ENCODE measurements at regions not wholly inside any gene's neighbourhood (a gene's known extent, or its start where the extent isn't known, plus 50 kb on each side); places are given as distances from the start of the nearest gene placed in this dataset.

DNA sequence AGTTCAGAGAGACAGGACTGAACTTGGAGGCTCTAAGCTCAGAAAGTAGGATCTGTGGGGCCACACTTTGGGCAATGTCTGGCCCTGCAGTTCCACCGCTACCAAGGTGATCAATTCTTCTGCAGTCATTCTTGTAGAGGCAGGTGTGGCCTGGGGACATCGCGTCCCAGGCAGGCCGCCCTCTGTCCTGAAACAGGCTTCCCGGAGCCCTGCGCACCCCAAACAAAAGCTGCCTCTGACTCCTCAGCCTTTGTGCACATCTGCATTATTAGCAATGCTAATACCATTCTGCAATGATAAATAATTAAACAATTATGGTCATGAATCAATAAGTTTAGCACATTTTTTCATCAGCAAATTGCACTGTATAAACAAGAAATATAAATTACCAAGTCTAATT, 160.2 kb downstream of the URI1 start:
- Histone ChIP-seq H3K4me3 (no peak overlapping the region), H3K36me3 (no peaks in the 10 kb centered on the region), H3K27ac (no peak overlapping the region), H3K9me3 (no peaks in the 10 kb centered on the region), H3K27me3 (peaks cover 0 to under 1% of the 10 kb centered on the region in 2 donors), H3K4me1 (no peaks in the 10 kb centered on the region)
- DNase-seq, result no peak
- intact Hi-C loops (cut with DNase I; ENCODE audit: low total_unique reads), result no loop called here
- no peak for TF ChIP-seq CTCF (IDR thresholded peaks at IDR 0.05)

DNA sequence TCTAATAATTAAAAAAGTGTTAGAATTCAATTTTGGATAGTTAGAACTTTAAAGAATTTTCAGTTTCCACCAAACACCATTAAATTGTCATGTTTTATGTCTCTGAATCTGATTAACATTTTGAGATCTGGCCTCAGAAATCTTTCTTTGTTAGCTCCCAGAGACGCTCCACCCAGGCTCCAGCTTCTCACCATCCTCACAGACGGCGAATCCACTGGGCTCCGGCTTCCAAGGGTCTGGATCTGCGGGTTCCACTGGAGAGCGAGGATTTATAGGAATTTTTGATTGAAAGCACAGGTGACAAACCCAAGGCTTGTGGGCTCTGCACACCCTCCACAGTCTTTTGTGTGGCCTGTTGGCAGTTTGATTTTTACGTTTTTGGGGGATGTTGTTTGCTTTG, 160.6 kb downstream of the URI1 start:
- Histone ChIP-seq H3K4me1 (no peaks in the 10 kb centered on the region), H3K4me3 (no peak overlapping the region), H3K9me3 (no peaks in the 10 kb centered on the region), H3K27me3 (peaks cover 0 to 2% of the 10 kb centered on the region in 2 donors), H3K36me3 (no peaks in the 10 kb centered on the region), H3K27ac (no peak overlapping the region)
- intact Hi-C loops (cut with DNase I; ENCODE audit: low total_unique reads), result no loop called here
- DNase-seq, result no peak
- no peak for TF ChIP-seq CTCF (IDR thresholded peaks at IDR 0.05)

- H3K27me3 ChIP-seq, result peaks cover 0 to 2% of the 10 kb centered on the region in 2 donors
- H3K4me3 ChIP-seq, result no peak overlapping the region
- TF ChIP-seq CTCF (IDR thresholded peaks at IDR 0.05), result no peak
- no peak overlapping the region for H3K27ac ChIP-seq
- intact Hi-C loops (cut with DNase I; ENCODE audit: low total_unique reads), result no loop called here
- H3K36me3 ChIP-seq, result no peaks in the 10 kb centered on the region
- DNase-seq, result no peak
- H3K9me3 ChIP-seq, result no peaks in the 10 kb centered on the region
- H3K4me1 ChIP-seq, result no peaks in the 10 kb centered on the region
Observed at GRCh38 chr19:30103981-30104380, 161.9 kb downstream of the URI1 start.

- TF ChIP-seq CTCF (IDR thresholded peaks at IDR 0.05), result no peak
- Histone ChIP-seq H3K27ac (no peak overlapping the region), H3K9me3 (no peaks in the 10 kb centered on the region), H3K36me3 (no peaks in the 10 kb centered on the region), H3K4me3 (no peak overlapping the region), H3K27me3 (peaks cover 0 to 2% of the 10 kb centered on the region in 2 donors), H3K4me1 (no peaks in the 10 kb centered on the region)
- DNase-seq, result no peak
- intact Hi-C loops (cut with DNase I; ENCODE audit: low total_unique reads), result no loop called here
Observed at GRCh38 chr19:30105316-30105715, 163.3 kb downstream of the URI1 start.

GRCh38 chr19:30105727-30106126, 163.7 kb downstream of the URI1 start:
- Histone ChIP-seq H3K9me3 (no peaks in the 10 kb centered on the region), H3K4me1 (no peaks in the 10 kb centered on the region), H3K27ac (no peak overlapping the region), H3K4me3 (no peak overlapping the region), H3K27me3 (peaks cover 0 to 2% of the 10 kb centered on the region in 2 donors), H3K36me3 (no peaks in the 10 kb centered on the region)
- TF ChIP-seq CTCF (IDR thresholded peaks at IDR 0.05), result no peak
- intact Hi-C loops (cut with DNase I; ENCODE audit: low total_unique reads), result no loop called here
- DNase-seq, result no peak

DNA sequence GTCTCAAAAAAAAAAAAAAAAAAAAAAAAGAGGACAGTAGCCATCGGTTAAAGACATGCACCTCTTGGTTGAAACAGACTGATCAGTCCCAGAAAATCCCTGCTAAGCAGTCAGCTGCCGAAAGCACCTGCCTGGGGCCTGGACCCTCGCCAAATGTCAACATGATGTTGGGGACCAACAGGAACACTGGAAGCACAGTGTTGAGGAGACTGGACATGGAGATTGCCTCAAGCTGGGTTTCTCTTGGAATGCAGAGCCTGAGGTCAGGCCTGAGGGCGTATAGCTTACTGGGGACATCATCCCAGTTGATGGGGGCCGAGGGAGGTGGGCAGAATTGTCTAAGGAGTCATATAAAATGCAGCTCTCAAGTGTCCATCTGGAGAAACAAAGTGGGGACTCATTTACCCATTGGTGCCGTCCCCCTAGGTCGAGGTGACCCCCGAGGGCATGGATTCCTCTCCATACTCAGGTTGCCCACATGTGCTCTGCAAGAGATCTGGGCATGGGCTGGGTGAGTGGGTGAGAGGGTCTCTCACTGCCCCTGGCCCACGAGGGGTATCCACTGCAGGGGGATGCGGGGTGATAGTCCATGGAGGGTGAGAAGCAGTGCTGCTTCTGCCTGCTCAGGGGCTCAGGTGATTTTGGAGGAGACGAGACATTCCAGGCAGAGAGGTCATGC, 164.5 kb downstream of the URI1 start:
- no peak for DNase-seq
- Histone ChIP-seq H3K27me3 (peaks cover 0 to 2% of the 10 kb centered on the region in 2 donors), H3K36me3 (no peaks in the 10 kb centered on the region), H3K9me3 (no peaks in the 10 kb centered on the region), H3K4me1 (no peaks in the 10 kb centered on the region), H3K27ac (no peak overlapping the region), H3K4me3 (no peak overlapping the region)
- intact Hi-C loops (cut with DNase I; ENCODE audit: low total_unique reads), result no loop called here
- no peak for TF ChIP-seq CTCF (IDR thresholded peaks at IDR 0.05)

Measured in tibial artery (tissue), 4 donors.